ENCODE measurements at regions not wholly inside any gene's neighbourhood (a gene's known extent, or its start where the extent isn't known, plus 50 kb on each side); places are given as distances from the start of the nearest gene placed in this dataset.

GRCh38 chrX:2614911-2615310 lies 76.2 kb upstream of the CD99 start:
- DNase-seq: no peak
- no peak overlapping the region for H3K4me3 Mint-ChIP-seq (ENCODE audit: unreplicated experiment)
- no peak overlapping the region for H3K27ac Mint-ChIP-seq (ENCODE audit: unreplicated experiment)
- peaks cover 8% of the 10 kb centered on the region for H3K4me1 Mint-ChIP-seq (ENCODE audit: low read depth, unreplicated experiment)
- H3K36me3 Mint-ChIP-seq (ENCODE audit: unreplicated experiment): no peaks in the 10 kb centered on the region
- peaks cover 2% of the 10 kb centered on the region for H3K9me3 Mint-ChIP-seq (ENCODE audit: unreplicated experiment)
- H3K27me3 Mint-ChIP-seq (ENCODE audit: unreplicated experiment): peaks cover 7% of the 10 kb centered on the region
- no peak for TF ChIP-seq CTCF (IDR thresholded peaks at IDR 0.05; ENCODE audit: partially characterized antibody, unreplicated experiment)

- H3K36me3 Mint-ChIP-seq (ENCODE audit: unreplicated experiment): no peaks in the 10 kb centered on the region
- no peak for DNase-seq
- peaks cover 2% of the 10 kb centered on the region for H3K9me3 Mint-ChIP-seq (ENCODE audit: unreplicated experiment)
- H3K4me3 Mint-ChIP-seq (ENCODE audit: unreplicated experiment): peak overlapping the region; percentile 86
- H3K4me1 Mint-ChIP-seq (ENCODE audit: low read depth, unreplicated experiment): peaks cover 8% of the 10 kb centered on the region
- no peak overlapping the region for H3K27ac Mint-ChIP-seq (ENCODE audit: unreplicated experiment)
- H3K27me3 Mint-ChIP-seq (ENCODE audit: unreplicated experiment): peaks cover 7% of the 10 kb centered on the region
- no peak for TF ChIP-seq CTCF (IDR thresholded peaks at IDR 0.05; ENCODE audit: partially characterized antibody, unreplicated experiment)
Observed at GRCh38 chrX:2610246-2611170, 80.6 kb upstream of the CD99 start.

GRCh38 chrX:2609431-2610238 lies 81.5 kb upstream of the CD99 start:
- TF ChIP-seq CTCF (IDR thresholded peaks at IDR 0.05; ENCODE audit: partially characterized antibody, unreplicated experiment): no peak
- Mint-ChIP-seq H3K9me3 (ENCODE audit: unreplicated experiment) (peaks cover 2% of the 10 kb centered on the region), H3K27ac (ENCODE audit: unreplicated experiment) (no peak overlapping the region), H3K36me3 (ENCODE audit: unreplicated experiment) (no peaks in the 10 kb centered on the region), H3K4me3 (ENCODE audit: unreplicated experiment) (peak overlapping the region; percentile 86), H3K27me3 (ENCODE audit: unreplicated experiment) (peaks cover 10% of the 10 kb centered on the region), H3K4me1 (ENCODE audit: low read depth, unreplicated experiment) (peaks cover 2% of the 10 kb centered on the region)
- DNase-seq: no peak

- peaks cover 2% of the 10 kb centered on the region for H3K9me3 Mint-ChIP-seq (ENCODE audit: unreplicated experiment)
- H3K27ac Mint-ChIP-seq (ENCODE audit: unreplicated experiment): no peak overlapping the region
- no peaks in the 10 kb centered on the region for H3K4me1 Mint-ChIP-seq (ENCODE audit: low read depth, unreplicated experiment)
Observed at GRCh38 chrX:2608638-2609430, 82.3 kb upstream of the CD99 start.

More at GRCh38 chrX:2608638-2609430, 82.3 kb upstream of the CD99 start:
- Mint-ChIP-seq H3K4me3 (ENCODE audit: unreplicated experiment) (peak overlapping the region; percentile 86), H3K27me3 (ENCODE audit: unreplicated experiment) (peaks cover 10% of the 10 kb centered on the region), H3K36me3 (ENCODE audit: unreplicated experiment) (no peaks in the 10 kb centered on the region)
- peak; percentile 71 for DNase-seq
- no peak for TF ChIP-seq CTCF (IDR thresholded peaks at IDR 0.05; ENCODE audit: partially characterized antibody, unreplicated experiment)

Data from glutamatergic neuron (in vitro differentiated cells).